ENCODE measurements at regions not wholly inside any gene's neighbourhood (a gene's known extent, or its start where the extent isn't known, plus 50 kb on each side); places are given as distances from the start of the nearest gene placed in this dataset.

GRCh38 chr5:28543473-28544098 lies 1505.2 kb upstream of the CDH9 start:
- H3K27me3 Mint-ChIP-seq (ENCODE audit: low read depth) = no peaks in the 10 kb centered on the region
- H3K27ac Mint-ChIP-seq = no peak overlapping the region
- Histone ChIP-seq H3K56ac (ENCODE audit: insufficient read length, low read depth, low read length) (no peak overlapping the region), H3K27me3 (ENCODE audit: insufficient read depth, low read length) (no peaks in the 10 kb centered on the region), H3K14ac (ENCODE audit: insufficient read depth, low read length) (no peak overlapping the region), H2BK20ac (ENCODE audit: low read depth, low read length, poor library complexity, severe bottlenecking) (no peak overlapping the region), H2AFZ (ENCODE audit: low read length) (no peak overlapping the region), H3K9me3 (ENCODE audit: control insufficient read depth, low read depth, low read length) (no peaks in the 10 kb centered on the region), H3K23ac (ENCODE audit: insufficient read length, low read depth, low read length) (no peak overlapping the region), H3K79me2 (ENCODE audit: insufficient read depth, low read length) (no peaks in the 10 kb centered on the region), H4K20me1 (ENCODE audit: control insufficient read depth, insufficient read depth, insufficient read length) (no peaks in the 10 kb centered on the region), H3K4ac (ENCODE audit: low read depth, low read length) (no peak overlapping the region), H2BK12ac (ENCODE audit: insufficient read length, low read depth, low read length) (no peak overlapping the region), H3K4me2 (ENCODE audit: insufficient read depth, insufficient read length, low read length) (no peak overlapping the region), H4K5ac (ENCODE audit: insufficient read length, low read depth, low read length) (no peak overlapping the region), H3K79me1 (ENCODE audit: insufficient read depth, low read depth, low read length, poor library complexity, severe bottlenecking) (no peaks in the 10 kb centered on the region), H2BK5ac (ENCODE audit: insufficient read length, low read length) (no peak overlapping the region), H3K27ac (ENCODE audit: insufficient read length, low read depth, low read length) (no peak overlapping the region), H3K9ac (ENCODE audit: extremely low read depth, insufficient read length, low read length) (no peak overlapping the region), H2BK120ac (ENCODE audit: low read depth, low read length, poor library complexity, severe bottlenecking) (no peak overlapping the region), H4K8ac (replicated peaks; ENCODE audit: insufficient read length, low read depth, low read length) (no peak overlapping the region), H2AK5ac (ENCODE audit: insufficient read length, low read length) (no peak overlapping the region), H3K18ac (ENCODE audit: insufficient read length, low read depth, low read length) (no peak overlapping the region), H3K4me1 (ENCODE audit: insufficient read depth, low read length) (no peaks in the 10 kb centered on the region; the same call in 1 of the 2 replicates), H2BK15ac (ENCODE audit: low read depth, low read length) (no peak overlapping the region), H4K91ac (ENCODE audit: insufficient read length, low read depth, low read length) (no peak overlapping the region), H3K23me2 (ENCODE audit: insufficient read length, low read depth, low read length, poor library complexity, severe bottlenecking) (no peaks in the 10 kb centered on the region), H3T11ph (ENCODE audit: low read length) (no peak overlapping the region)
- no peak overlapping the region for H3K4me3 Mint-ChIP-seq
- peaks cover 0 to 3% of the 10 kb centered on the region in 2 experiments; a peak in 2 of 5 replicates for H3K9me3 Mint-ChIP-seq
- H3K4me1 Mint-ChIP-seq = no peaks in the 10 kb centered on the region
- DNase-seq = no peak
- H3K36me3 Mint-ChIP-seq (ENCODE audit: insufficient read depth in 1 of 3, low read depth in 3 of 3) = no peaks in the 10 kb centered on the region
- no peak for TF ChIP-seq CTCF (conservative IDR thresholded peaks at IDR 0.05)

Measured in H9 (cell line).